Activated CD8-positive, alpha-beta memory T cell treated with anti-CD3 and anti-CD28 coated beads, Interleukin-2, amount 10 ng/mL, durations not matched to agents 7 days and 5 days (primary cell): ENCODE measurements at regions not wholly inside any gene's neighbourhood (a gene's known extent, or its start where the extent isn't known, plus 50 kb on each side); places are given as distances from the start of the nearest gene placed in this dataset.

Experiments used
- ATAC-seq: fragments of 150-1000 bp; cut with Tn5 transposase; one replicate; pipeline ENCODE4 v1.10.0; 2021; ENCODE audit warnings: moderate library complexity
- CTCF ChIA-PET: fragments of 350-600 bp; sonication (Branson Sonifier 250); formaldehyde crosslinking; loops from one replicate; lab custom pipeline; 2021; ENCODE audit warnings: antibody characterized with exemption; lab: Charles Lee
- DNase-seq: peaks from one replicate; pipeline ENCODE4 v3.0.0-alpha.2; 2020
- H3K27ac Mint-ChIP-seq: one replicate; pipeline ENCODE4 v1.8.0; 2021; ENCODE audit warnings: mild to moderate bottlenecking, mixed read lengths
- H3K27me3 Mint-ChIP-seq: one replicate; pipeline ENCODE4 v1.8.0; 2021; ENCODE audit warnings: mixed read lengths
- H3K36me3 Mint-ChIP-seq: one replicate; pipeline ENCODE4 v1.8.0; 2021; ENCODE audit warnings: mild to moderate bottlenecking, mixed read lengths
- H3K4me1 Mint-ChIP-seq: one replicate; pipeline ENCODE4 v1.8.0; 2021; ENCODE audit warnings: mixed read lengths
- H3K4me3 Mint-ChIP-seq: one replicate; pipeline ENCODE4 v1.8.0; 2021; ENCODE audit warnings: mild to moderate bottlenecking, moderate library complexity, mixed read lengths
- H3K9me3 Mint-ChIP-seq: one replicate; pipeline ENCODE4 v1.8.0; 2022; ENCODE audit warnings: low read depth, mixed read lengths

GRCh38 chr2:16249246-16250055, 309.1 kb downstream of the MYCN start:
- DNase-seq (no peak), ATAC-seq (no peak)
- CTCF ChIA-PET = no interaction called here
- no peak overlapping the region for H3K4me3 Mint-ChIP-seq
- no peaks in the 10 kb centered on the region for H3K27me3 Mint-ChIP-seq
- no peak overlapping the region for H3K27ac Mint-ChIP-seq
- no peaks in the 10 kb centered on the region for H3K9me3 Mint-ChIP-seq
- H3K36me3 Mint-ChIP-seq = no peaks in the 10 kb centered on the region
- H3K4me1 Mint-ChIP-seq = no peaks in the 10 kb centered on the region

- H3K9me3 Mint-ChIP-seq = no peaks in the 10 kb centered on the region
- CTCF ChIA-PET = no interaction called here
These were observed 308.3 kb downstream of the MYCN start for GRCh38 chr2:16248571-16249105.

DNA sequence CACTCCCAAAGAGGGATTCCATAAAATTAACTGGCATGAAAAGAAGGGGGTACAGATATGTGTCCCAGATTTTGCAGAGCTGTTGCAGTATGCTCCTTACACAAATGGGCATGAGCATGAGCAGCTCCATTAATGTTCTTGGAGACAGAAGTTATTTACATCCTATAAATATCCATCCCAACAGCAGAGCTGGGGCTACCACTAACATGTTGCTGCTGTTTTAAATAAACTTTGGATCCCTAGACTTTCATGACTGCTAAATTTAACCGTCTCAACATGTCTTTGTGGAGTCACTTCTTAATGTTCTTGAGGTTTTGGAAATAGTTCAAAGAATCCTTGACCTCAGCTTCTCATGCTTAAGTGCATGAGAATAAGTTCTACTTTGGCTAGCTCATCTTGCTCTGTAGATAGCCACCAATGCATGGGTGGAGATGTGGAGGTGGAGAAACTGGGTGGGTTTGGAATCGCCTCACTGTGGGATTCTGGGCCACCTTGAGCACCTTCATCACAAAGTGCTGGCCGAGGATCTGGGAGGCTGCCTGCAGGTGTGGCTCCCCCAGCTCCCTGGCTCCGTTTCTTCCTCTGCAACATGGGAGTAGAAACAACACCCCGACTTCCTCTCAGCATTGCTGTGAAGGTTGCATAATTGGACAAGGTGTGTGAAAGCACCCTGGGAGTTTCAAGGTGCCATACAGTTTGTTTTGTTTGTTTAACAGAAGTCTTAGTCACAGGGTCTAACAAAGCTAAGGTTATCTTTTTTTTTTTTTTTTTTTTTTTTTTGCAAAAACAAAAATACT, 307.2 kb downstream of the MYCN start:
- Mint-ChIP-seq H3K9me3 (no peaks in the 10 kb centered on the region), H3K27ac (no peak overlapping the region), H3K4me3 (no peak overlapping the region), H3K27me3 (no peaks in the 10 kb centered on the region), H3K36me3 (no peaks in the 10 kb centered on the region), H3K4me1 (no peaks in the 10 kb centered on the region)
- CTCF ChIA-PET = no interaction called here
- DNase-seq (no peak), ATAC-seq (no peak)

More at GRCh38 chr2:16248571-16249105, 308.3 kb downstream of the MYCN start:
- DNase-seq (no peak), ATAC-seq (no peak)
- no peak overlapping the region for H3K4me3 Mint-ChIP-seq
- H3K27ac Mint-ChIP-seq = no peak overlapping the region
- no peaks in the 10 kb centered on the region for H3K36me3 Mint-ChIP-seq
- no peaks in the 10 kb centered on the region for H3K4me1 Mint-ChIP-seq
- H3K27me3 Mint-ChIP-seq = no peaks in the 10 kb centered on the region

DNA sequence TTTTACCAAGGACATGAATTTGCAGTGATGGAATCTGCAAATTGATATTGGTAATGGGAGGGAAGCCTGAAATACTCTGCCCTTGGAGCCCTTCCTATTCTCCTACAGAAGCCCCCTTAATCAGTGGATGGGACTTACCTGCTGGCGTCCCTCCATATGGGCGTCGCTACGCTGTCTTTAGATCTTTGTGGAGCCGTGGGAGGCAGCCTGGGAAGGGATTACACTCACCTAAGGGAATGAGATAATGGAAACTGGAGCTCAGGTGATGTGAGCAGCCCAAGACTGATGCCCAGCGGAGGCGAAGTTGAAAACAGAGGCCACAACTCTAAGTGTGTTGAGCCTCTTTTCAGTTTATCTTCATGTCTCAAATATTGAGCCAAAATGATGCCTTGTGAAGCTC, 306.6 kb downstream of the MYCN start:
- Mint-ChIP-seq H3K36me3 (no peaks in the 10 kb centered on the region), H3K4me1 (no peaks in the 10 kb centered on the region), H3K27me3 (no peaks in the 10 kb centered on the region), H3K4me3 (no peak overlapping the region), H3K27ac (no peak overlapping the region), H3K9me3 (no peaks in the 10 kb centered on the region)
- DNase-seq = no peak
- CTCF ChIA-PET = no interaction called here
- no peak for ATAC-seq

- no peak overlapping the region for H3K27ac Mint-ChIP-seq
- CTCF ChIA-PET = no interaction called here
- DNase-seq (no peak), ATAC-seq (no peak)
- no peaks in the 10 kb centered on the region for H3K27me3 Mint-ChIP-seq
- H3K4me3 Mint-ChIP-seq = no peak overlapping the region
- no peaks in the 10 kb centered on the region for H3K4me1 Mint-ChIP-seq
- no peaks in the 10 kb centered on the region for H3K9me3 Mint-ChIP-seq
- no peaks in the 10 kb centered on the region for H3K36me3 Mint-ChIP-seq
These were observed 306.0 kb downstream of the MYCN start for GRCh38 chr2:16246281-16246850.

GRCh38 chr2:16245481-16246054, 305.2 kb downstream of the MYCN start:
- H3K27me3 Mint-ChIP-seq = no peaks in the 10 kb centered on the region
- no peaks in the 10 kb centered on the region for H3K9me3 Mint-ChIP-seq
- ATAC-seq (no peak), DNase-seq (no peak)
- CTCF ChIA-PET = no interaction called here
- H3K36me3 Mint-ChIP-seq = no peaks in the 10 kb centered on the region
- no peak overlapping the region for H3K27ac Mint-ChIP-seq
- no peak overlapping the region for H3K4me3 Mint-ChIP-seq
- H3K4me1 Mint-ChIP-seq = no peaks in the 10 kb centered on the region

GRCh38 chr2:16244966-16245320, 304.6 kb downstream of the MYCN start:
- H3K36me3 Mint-ChIP-seq = no peaks in the 10 kb centered on the region
- H3K27me3 Mint-ChIP-seq = no peaks in the 10 kb centered on the region
- CTCF ChIA-PET = no interaction called here
- DNase-seq (no peak), ATAC-seq (no peak)
- H3K27ac Mint-ChIP-seq = no peak overlapping the region
- no peaks in the 10 kb centered on the region for H3K4me1 Mint-ChIP-seq
- H3K9me3 Mint-ChIP-seq = no peaks in the 10 kb centered on the region
- H3K4me3 Mint-ChIP-seq = no peak overlapping the region

DNA sequence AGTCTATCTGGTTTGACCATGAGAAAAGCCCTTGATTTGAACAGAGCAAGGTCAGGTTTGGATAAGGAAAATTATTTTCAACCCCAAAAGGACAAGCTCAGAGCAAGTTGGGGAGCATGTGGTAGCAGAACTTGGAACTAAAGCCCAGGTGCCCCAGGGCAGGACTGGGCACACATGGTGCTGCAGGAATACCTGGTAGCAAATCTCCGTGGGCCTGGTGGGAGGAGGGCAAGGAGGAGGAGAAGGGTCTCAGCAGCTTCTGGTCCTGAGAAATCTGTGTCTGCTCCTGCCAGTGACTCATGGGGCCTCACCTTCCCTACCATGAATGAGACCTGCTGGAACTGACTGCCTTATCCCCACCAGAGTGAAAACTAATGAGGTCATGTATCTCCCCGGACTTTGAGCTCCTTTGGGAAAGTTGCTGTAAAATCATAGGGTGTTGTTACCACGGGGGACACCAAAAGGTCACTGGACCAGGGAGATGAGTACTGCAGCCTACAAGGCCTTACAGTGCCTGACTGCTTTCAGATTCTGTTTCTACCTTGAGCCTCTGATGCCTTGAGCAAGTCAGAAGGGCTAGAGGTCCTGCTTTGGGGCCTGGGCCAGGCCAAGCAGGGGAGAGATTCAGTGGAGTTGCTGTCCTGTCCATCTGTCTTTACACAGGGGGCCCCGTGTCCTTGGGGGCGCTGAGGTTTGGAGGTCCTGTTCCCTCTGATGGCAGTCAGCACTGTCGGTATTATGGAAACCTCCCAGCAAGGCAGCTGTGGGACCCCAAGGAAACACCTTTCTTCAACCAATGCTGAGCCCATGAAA, 304.0 kb downstream of the MYCN start:
- Mint-ChIP-seq H3K27ac (no peak overlapping the region), H3K27me3 (no peaks in the 10 kb centered on the region), H3K4me1 (no peaks in the 10 kb centered on the region), H3K4me3 (no peak overlapping the region), H3K36me3 (no peaks in the 10 kb centered on the region), H3K9me3 (no peaks in the 10 kb centered on the region)
- DNase-seq = no peak
- CTCF ChIA-PET = no interaction called here
- no peak for ATAC-seq

GRCh38 chr2:16243411-16243996, 303.2 kb downstream of the MYCN start:
- CTCF ChIA-PET = no interaction called here
- Mint-ChIP-seq H3K27me3 (no peaks in the 10 kb centered on the region), H3K27ac (no peak overlapping the region)

DNA sequence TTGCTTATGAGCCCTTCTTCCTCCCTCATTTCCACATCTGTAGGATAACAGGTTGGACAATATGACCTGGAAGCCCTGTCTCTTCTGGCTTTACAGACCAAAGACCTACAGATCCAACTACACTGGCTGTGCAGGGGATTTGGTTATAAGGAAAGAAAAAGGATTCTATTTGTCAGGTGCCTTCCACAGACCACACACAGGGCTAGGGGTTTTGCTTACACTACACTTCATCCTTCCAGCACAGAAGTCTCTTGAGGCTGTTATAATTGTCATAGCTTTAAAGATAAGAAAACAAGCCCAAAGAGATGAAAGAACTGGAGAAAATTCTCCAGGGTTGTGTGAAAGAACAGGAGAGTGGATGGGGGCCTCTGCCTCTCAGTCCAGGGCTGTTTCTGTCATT, 302.6 kb downstream of the MYCN start:
- no peaks in the 10 kb centered on the region for H3K36me3 Mint-ChIP-seq
- no peak for ATAC-seq
- H3K27me3 Mint-ChIP-seq = no peaks in the 10 kb centered on the region
- no peaks in the 10 kb centered on the region for H3K9me3 Mint-ChIP-seq
- no peak overlapping the region for H3K27ac Mint-ChIP-seq
- CTCF ChIA-PET = no interaction called here
- DNase-seq = no peak
- H3K4me1 Mint-ChIP-seq = no peaks in the 10 kb centered on the region
- H3K4me3 Mint-ChIP-seq = no peak overlapping the region

More at GRCh38 chr2:16243411-16243996, 303.2 kb downstream of the MYCN start:
- no peak overlapping the region for H3K4me3 Mint-ChIP-seq
- no peak for ATAC-seq
- no peaks in the 10 kb centered on the region for H3K36me3 Mint-ChIP-seq
- no peaks in the 10 kb centered on the region for H3K9me3 Mint-ChIP-seq
- no peak for DNase-seq
- no peaks in the 10 kb centered on the region for H3K4me1 Mint-ChIP-seq

DNA sequence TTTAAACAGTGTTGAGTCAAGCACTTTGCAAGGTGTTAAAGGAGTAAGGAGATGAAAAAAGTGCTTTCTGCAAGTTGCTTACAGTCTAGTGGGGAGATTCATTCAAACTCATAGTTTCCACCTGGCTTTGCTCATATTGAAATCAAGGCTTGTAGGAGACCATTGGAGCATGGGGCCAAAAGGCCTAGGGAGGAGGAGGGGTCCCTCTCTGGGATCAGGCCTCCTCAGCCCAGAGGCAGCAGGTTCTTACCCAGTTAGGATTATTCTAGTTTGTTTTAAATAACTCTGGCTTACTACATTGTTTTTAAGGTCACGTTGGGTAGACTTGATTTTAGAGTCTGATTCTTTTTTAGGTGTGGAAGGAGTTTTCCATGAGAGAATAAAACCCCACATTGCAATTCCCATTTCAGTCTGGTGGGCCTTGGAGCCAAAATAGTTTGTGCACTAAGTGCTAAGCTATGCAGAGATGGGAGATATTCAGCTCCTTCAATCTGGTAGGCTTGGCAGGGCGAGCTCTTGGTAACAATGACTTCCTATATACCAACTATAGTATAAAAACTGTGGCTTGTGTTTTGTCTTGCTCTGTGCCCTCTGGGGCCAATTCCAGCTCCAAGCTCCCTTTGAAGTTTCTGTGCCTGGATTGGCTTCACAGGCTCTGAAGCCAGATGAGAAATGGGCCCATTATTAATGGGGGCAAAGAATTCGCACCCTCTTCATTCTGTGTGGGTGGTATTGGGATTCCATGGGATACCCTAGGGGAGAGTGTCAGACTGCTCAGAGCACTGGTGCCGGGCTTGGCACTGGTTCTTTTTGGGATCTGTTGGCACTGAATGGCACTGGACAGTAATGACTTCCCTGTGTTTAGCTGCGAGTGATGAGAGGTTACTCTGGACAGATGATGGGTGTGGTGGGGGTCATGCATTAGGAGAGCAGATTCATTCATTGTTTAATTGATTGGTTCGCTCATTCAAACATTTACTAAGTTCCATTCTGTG, 301.1 kb downstream of the MYCN start:
- DNase-seq (no peak), ATAC-seq (no peak)
- no peaks in the 10 kb centered on the region for H3K4me1 Mint-ChIP-seq
- CTCF ChIA-PET = no interaction called here
- no peak overlapping the region for H3K27ac Mint-ChIP-seq
- no peak overlapping the region for H3K4me3 Mint-ChIP-seq
- peaks cover 3% of the 10 kb centered on the region for H3K9me3 Mint-ChIP-seq
- H3K27me3 Mint-ChIP-seq = no peaks in the 10 kb centered on the region
- H3K36me3 Mint-ChIP-seq = no peaks in the 10 kb centered on the region

DNA sequence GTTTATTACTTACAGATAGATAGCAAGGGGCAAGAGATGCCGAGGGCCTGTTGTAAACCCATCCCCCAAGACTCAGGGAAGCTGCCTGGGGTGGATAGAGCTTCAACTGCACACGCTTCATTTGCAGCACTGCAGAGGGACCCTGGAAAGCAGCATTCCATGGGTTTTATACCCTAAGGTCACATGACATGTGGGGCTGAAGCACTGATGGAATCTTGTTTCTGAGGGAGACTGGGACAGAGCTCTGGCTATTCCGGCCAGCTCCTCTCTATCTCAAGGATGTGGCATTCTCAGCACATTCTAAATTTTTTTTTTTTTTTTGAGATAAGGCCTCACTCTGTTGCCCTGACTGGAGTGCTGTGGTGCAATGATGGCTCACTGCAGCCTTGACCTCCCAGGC, 300.1 kb downstream of the MYCN start:
- no peak for ATAC-seq
- no peaks in the 10 kb centered on the region for H3K4me1 Mint-ChIP-seq
- H3K27me3 Mint-ChIP-seq = no peaks in the 10 kb centered on the region
- no peak overlapping the region for H3K27ac Mint-ChIP-seq
- no peak overlapping the region for H3K4me3 Mint-ChIP-seq
- peak; percentile 8 for DNase-seq
- H3K36me3 Mint-ChIP-seq = no peaks in the 10 kb centered on the region
- CTCF ChIA-PET = no interaction called here
- H3K9me3 Mint-ChIP-seq = peaks cover 3% of the 10 kb centered on the region
